ENCODE measurements at regions not wholly inside any gene's neighbourhood (a gene's known extent, or its start where the extent isn't known, plus 50 kb on each side); places are given as distances from the start of the nearest gene placed in this dataset.

DNA sequence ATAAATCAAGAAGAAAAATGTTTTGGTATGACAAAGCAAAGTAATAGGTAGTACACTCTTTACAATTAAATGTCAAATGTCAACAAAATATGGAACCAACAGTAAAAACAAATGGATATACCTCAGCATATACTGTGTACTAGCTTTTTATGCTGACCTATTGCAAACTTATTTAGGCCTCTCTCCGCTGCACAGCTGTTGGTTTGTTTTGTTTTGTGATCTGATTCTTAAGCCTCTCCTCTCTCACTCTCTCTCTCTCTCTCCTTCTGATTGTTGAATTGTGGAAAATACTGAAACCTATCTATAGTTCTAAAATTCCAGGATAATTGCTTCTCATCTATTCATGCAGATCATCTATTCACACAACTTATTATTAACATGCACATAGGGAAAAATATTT lies 154.9 kb upstream of the ARHGAP28 start:
- DNase-seq = no peak

DNA sequence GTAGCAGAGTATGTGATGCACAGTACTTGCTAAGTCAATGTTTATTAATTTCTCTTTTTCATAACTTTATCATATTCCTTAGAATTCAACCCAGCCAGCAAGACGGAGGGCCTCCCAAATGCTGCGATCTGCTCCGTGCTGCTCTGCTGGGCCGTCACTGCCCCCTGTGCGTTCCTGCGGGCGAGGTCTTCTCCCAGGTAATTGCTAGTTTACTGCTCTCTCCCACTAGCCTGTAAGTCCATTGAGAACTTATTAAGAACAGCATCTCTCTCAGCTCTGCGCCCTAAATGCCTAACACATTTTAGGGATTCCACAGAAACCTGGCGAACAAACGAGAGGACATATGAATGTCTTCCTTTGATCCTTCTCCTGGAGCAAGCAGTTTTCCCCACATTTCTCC lies 153.6 kb upstream of the ARHGAP28 start:
- DNase-seq = no peak

DNA sequence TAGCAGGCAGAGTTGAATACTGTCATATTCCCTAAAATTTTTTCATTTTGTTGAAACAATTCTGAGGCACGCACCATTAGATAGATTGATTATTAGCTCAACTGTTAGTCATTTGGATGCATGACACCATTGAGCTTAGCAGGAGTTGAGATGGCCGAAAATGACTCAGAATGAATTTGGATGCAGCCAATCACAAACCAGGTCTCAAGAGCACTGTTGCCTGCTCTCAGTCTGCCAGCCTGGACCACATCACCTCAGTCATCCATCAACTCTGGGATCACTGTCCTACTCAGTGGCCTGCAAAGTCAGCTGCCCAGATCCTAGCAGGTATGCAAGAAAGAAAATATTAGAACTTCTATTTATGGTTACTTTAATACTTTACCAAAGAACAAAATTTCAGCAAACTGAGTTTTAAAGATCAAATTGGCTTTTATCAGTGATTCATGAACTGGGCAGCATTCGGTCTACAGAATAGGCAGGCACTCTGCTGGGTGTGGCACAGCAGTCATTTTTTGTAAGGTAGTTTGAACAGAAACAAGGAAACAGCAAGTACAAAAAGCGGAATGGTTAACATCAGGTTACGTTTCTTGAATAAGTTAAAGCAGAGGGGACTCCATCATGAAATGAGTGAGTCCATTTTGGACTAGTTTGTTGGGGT lies 152.7 kb upstream of the ARHGAP28 start:
- peak; percentile 35 for DNase-seq

DNA sequence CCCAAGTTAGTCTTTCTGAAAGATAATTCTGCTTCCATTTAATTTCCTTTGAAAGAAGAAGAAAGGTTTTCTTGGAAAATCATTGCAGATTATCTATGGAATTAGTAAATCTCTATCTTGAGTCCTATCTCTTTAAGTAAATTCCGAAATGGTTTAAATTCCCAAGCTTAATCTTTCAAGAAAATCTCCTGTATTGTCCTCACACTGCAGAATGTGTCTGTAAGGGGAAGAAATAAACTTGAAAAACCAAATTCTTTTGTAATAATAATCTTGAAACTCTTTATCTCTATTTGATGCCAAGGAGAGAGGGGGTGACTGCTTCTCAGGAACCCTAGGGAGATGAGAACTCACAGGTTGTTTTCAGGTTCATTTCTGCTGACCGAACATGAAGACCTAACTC lies 150.8 kb upstream of the ARHGAP28 start:
- DNase-seq = no peak

DNA sequence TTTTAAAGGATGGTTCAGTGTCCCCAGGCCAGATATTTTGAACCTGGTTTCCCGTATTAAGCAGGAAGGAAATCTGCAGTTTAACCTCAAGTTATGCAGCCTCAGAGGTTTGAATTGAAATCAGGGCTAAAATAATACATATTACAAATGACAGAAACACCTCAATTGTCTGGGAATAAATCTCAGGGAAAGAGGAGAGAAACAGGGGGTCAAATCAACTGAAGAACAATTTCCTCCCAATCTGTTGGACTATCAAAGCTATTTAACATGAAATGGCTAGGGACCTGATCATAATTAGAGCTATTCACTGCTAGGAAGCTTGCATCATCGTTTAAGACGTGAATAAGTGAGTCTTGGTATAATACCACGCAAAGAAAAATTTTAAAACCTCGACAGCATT lies 150.0 kb upstream of the ARHGAP28 start:
- no peak for DNase-seq

DNA sequence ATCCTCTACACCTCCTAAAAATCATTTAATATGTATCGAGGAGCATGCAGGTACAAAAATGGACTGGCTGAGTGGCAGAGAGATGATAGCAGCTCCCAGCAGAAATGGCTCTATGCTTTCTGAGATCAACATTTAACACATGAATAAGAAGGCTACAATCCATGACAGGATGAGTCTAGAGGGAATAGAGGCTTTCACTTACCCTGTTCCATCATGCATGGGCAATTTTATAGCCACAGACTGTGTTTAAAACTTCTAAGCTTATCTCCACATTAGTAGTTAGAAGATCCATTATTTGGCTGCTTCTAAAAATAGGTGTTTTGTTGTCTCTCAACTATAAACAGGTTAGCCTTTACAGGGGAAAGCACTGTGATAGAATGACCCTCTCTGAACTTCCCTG lies 149.1 kb upstream of the ARHGAP28 start:
- DNase-seq = no peak

DNA sequence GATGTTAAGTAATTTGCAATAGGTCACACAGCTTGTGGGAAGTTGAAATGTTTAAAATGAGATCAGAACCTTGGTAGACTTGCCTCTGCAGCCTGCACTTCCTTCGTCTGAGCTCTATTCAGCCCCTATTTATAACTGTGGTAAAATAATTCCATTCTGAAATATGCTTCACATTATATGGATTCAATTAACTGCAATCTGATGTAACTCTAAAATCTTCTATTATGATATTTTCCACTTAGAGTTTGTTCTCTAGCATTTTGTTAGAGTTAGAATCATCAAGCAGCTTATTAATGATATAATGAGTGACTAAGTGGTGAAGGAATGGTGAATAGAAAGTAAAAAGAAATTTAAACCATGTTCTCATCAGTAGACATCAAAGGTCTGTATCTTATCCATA lies 139.6 kb upstream of the ARHGAP28 start:
- no peak for DNase-seq

DNA sequence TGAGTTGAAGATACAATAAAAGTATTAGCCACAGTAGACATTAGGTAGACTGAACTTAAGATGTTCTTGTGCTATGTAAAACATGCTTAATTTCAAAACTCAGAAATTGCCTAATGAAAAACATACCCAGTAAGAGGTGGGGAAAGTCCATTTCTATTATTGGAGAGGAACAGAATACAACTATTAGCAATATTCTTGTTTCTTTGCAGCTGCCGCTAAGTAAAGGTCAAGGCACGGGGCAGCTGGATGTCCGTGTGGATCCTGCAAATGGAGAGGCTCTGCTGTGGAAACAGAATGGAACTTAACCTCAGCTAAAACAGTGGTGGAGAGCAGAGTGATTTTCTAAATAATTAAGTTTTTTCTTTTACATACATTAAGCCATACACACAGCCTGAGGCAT lies 139.2 kb upstream of the ARHGAP28 start:
- no peak for DNase-seq

DNA sequence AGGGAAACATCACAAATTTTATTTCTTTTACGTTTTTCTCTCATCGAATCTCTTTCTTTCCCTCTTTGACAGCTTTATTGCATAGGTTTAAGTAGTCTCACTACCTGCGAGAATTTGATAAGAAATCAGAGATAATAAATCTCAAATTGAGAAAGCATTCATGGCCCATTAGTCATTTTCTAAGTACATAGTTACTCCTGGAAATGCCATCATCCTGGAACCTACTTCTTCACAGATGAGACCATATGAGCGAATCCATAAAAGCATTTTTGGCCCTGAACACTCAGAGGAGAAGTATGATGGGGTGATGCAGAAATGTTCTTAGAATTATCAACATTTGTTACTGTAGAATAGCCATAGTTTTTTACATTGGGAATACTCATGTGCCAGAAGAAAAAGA lies 138.0 kb upstream of the ARHGAP28 start:
- DNase-seq = no peak

DNA sequence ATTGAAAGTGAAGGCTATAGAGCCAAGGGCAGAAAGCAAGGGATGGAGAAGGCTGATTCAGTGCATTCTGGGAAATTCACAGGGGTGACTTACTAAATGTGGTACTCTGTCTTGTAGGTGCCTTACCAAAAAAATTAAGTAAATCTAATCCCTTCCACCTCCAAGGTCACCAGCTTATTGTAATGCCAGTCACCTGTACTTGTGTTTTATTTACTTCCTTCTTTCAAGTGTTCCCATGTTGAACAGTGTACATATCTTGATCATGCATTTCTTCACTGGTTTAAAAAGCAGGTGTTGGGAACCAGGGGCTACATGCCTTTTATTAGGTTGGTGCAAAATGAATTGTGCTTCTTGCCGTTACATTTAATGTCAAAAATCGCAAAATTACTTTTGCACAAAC lies 137.0 kb upstream of the ARHGAP28 start:
- DNase-seq = no peak

DNA sequence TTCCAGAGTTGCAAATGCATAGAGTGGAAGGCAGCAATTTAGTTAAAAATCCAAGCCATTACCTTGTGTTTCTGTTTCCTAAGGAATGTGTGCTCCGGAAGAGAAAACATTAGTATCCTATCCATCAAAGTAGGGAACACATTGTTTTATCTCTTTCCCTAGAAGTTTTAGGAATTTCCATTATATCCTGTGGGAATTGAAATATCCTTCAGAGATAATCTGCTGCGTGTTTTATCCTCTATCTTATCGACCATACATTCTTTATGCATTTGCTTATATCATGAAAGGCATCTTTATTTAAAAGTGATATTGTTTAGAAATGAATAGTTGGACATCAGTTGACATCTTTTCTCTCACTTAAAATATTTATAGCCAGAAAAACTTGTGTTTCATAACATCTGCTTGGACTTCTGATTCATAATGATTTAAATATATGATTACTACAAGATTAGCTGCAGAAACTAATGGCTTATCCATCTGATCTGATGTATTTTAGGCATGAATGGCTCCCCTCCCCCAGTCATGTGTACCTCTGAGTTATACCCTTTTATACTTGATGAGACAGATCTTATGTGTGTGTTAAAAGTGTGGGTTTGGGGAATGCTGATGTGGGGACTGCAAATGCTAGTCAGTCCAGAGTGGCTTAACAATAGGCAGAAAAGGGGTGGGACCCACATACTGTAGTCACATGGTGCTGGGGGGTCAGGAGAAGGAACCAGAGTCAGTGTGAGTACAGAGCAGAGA lies 136.2 kb upstream of the ARHGAP28 start:
- DNase-seq = no peak

DNA sequence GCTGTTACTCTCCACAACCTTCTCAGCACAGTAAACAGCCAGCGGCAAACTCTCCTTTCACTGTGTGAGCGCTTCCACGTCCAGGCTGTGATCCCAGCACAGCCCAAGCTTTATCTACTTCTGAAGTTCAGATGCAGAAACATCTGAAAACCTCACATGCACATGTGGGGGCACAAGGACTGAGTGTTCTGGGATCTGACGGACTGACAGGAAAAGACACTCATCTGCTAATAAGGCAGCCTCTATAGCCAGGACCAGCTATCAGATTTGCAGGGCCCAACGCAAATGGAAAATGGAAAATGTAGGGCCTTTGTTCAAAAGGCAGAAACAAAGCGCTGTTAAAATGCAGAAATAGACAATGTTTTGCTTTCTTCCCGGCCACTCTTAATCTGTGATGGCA lies 133.8 kb upstream of the ARHGAP28 start:
- DNase-seq = no peak

DNA sequence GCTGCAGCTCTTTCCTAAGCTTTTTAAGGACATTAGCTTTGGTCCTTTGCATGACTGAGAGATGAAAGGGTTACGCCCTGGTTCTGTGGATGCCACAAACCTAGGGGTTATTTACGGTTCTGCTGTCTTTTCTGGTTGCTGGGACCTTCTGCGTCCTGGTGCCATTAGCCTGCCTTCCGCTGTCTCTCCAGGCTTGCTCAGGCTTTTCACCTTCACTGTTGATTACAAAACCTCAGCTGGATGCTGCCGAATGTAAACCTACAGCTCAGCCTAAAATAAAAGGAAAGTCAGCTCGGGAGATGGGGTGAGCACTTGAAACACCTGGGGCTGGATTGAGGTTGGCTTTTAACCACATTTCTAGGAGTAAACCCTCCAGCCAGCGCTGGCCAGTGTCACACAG lies 130.9 kb upstream of the ARHGAP28 start:
- DNase-seq = peak; percentile 92

DNA sequence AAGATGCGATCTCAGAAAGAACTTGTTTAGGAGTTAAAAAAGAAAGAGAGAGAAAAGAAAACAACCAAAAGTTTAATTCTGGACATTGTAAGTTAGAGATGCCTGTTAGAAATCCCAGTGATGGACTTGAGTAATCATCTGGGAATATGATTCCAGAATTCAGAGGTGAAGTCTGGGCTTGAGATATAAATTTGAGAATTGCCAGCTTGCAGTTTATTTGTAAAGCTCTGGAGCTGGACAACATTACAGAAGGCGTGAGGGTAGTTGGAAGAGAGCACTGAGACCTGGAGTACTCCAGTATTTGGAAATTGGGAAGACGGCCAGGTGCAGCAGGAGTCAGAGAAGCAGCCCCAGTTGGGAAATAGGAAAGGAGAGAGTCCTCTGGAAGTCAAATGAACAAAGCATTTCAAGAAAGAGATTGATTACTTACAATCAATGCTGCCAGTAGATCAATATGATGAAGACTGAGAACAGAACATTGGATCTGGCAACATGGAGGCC lies 128.8 kb upstream of the ARHGAP28 start:
- DNase-seq = no peak

DNA sequence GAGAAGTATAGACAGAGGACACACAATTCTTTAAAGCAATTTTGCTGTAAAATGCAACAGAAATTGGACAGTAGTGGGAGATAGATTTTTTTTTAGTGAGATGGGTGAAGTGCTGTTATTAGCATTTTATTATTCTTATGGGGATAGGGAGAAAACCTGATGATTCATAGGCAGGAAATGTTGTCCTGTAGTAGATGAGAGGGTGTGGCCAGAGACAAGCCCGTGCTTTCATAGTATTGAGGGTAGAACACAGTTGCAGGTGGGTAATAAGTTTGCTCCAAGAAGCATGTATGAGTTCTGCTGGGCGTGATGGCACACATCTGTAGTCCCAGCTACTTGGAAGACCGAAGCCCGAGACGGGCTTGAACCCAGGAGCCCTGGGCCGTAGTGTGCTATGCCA lies 128.3 kb upstream of the ARHGAP28 start:
- no peak for DNase-seq

DNA sequence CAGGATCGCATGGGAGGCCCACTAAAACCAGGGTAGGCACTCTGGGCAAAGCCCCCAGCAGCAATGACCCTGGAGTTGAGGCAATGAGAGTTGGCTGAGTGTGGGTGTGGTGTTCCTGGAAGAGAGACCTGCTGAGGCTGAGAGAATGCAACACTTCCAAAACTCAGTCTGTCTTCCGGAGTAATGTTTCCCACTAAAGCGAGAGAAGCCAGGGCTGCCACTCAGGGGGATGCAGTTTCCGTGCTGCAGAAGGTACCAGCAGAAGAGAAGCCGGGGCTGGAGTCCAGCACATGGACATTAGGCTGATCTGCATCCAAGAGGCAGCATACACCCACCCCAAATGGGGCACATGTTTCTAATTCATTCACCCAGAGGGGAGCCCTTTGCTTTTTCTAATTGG lies 127.2 kb upstream of the ARHGAP28 start:
- DNase-seq = no peak

DNA sequence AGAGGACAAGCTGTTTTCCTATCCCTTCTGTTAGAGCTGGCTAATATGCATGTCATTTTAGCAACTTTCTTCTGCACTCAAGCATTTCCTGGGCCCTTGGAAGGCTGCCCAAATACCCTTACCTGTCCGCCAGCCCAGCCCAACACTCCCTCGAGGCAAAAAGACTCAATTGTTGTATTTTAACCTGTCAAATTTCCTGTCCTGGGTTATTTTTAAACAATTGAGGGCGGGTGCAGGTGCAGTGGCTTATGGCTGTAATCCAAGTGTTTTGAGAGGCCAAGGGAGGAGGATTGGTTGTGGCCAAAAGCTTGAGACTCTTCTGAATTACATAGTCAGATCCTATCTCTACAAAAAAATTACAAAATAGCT lies 125.0 kb upstream of the ARHGAP28 start:
- DNase-seq = peak; percentile 97

DNA sequence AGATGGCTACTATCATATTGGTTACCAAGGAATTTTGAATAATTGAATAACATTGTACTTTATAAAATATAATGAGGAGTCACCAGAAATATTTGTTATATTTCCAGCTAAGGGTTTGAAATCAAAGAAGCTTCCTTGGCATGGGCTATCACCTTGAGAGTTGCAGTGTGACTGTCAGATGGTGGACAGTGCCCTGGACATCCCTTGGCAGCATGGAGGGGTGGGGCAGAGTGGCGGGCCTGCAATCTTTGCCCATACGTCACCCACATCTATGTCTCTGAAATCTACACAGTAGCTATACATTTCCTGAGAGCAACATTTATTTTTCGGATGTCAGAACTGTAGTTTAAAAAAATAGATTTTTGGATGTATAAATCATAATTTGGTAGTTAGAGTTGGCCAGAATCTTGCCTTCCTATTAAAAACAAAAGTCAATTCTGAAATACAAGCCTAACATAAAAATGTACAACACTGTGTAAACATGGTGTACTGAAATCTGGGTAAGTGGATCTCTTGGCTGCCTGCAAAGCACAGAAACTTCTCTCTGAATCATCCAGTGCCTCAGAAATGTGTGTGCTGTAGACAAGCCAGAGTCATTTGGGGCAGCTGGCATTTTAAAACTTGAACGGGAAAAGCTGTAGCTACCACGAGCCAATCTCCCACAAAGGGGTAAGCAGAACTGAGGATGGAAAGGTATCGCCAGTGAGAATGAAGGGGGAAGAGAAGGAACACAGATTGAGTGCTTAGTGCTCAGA lies 124.2 kb upstream of the ARHGAP28 start:
- no peak for DNase-seq

DNA sequence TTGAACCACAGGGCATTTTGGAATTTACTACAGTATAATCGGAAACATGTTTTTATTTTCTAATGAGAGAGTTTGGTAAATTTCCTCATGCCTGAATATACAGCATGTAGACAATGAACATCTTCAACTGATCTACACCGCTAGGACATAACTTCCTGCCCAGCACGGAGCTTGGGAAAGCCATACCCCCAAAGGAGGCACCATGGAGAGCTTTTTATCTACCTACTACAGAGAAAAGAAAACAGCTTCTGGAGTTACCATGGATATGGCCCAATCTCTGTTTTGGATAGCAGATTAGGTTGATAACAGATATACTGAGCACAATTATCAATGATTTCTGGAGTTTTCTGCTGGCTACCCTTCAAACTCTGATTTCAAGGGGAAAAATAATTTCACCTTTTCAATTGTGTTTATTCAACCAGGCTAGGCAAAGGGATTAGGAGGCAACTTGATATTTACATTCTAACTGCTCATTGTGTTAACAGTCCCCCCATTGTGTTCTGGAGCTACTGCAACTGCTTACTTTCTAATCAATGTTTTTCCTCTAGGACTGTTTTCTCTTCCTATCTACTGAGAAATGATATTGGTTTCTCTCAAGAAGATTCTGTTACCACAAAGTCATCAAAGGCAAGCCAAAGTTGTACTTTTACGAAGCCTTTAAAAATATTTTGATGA lies 123.0 kb upstream of the ARHGAP28 start:
- peak; percentile 56 for DNase-seq

DNA sequence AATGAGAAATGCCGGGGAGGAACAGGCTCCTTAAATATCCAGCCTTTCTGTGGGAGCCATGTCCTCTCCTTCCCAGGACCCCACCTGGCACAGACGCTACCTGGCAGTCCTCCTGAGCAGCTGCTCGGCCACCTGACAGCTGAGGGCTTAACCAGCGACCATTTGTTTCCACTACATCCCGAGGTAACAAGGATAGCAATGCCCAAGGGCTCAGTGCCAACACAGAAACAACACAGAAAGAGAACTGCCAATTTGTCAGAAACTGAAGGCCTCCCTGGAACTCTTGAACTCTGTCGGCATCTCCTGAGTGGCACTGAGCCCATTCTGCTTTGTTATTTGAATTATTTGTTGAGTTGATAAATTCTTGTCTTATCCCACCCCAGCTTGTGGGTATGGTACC lies 122.2 kb upstream of the ARHGAP28 start:
- DNase-seq = peak; percentile 80

DNA sequence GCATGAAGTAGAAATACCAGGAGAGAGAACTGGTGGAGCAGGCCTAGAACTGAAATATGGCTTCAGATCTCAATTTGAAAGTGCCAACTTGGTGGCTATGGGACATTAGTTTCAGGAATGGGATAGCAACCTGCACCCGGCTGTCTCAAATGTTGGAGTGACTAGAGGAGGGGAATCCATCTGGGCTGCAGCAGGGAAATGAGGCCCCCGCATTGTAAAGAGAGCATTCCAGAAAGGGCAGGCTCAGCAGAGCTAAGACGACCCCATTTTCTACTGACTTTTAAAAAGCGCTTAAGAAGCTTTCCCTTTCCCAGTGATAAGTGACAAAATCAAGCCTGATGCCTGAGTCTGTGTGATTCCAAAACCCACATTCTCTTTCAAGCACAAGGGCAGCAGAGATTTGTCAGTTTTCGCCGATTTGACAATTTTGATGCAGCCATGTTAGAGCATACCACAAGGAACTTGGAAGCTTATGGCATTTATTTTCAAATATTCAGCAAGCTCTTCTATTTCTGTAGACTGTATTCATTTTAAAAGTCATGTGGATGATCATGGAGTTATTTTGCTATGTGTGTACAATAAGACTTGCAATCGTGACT lies 119.8 kb upstream of the ARHGAP28 start:
- no peak for DNase-seq

DNA sequence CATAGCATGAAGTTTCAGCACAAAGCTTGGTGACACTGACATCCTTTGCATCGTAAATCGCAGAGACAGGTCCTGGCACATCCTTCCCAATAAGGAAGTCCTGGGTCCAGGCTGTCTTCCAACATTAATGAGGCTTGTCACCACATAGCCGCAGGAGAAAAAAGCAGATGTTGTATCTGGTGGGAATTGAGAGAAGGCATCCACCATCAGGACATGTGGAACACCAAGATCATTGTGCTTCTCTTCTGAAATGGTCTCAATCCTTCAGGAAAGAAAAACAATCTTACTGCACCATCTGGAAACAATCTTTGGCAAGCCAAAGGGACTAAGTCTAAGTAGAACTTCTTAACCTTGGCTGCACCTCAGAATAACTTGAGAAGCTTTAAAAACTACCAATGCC lies 119.0 kb upstream of the ARHGAP28 start:
- peak; percentile 55 for DNase-seq

DNA sequence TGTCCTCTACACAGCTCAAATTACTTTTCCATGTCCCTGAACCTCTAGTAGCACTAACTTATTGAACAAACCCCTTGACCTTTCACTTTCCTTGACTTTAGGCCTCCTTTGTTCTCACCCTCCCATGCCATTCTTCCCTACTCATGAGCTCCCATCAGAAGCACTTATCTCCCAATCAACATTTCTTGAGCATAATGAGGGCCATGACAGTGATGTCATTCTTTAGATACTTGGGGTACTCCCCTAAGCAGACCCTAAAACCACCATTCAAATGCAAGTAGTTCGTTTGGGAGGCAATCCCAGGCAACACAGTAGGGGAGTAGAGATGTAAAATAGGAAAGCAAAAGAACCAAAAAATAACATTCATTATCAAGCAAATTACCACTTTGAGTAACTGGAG lies 115.9 kb upstream of the ARHGAP28 start:
- no peak for DNase-seq

Measured in NCI-H69 (cell line).